ENCODE measurements at regions not wholly inside any gene's neighbourhood (a gene's known extent, or its start where the extent isn't known, plus 50 kb on each side); places are given as distances from the start of the nearest gene placed in this dataset.
"Not testable (repeated sequence)": the region's sequence is repeated elsewhere in the genome, so short reads cannot be mapped to it uniquely, and the experiment has no call there.

GRCh38 chr10:34010228-34010627 is 675.8 kb upstream of the NRP1 start:
- H3K9me3 ChIP-seq (ENCODE audit: control insufficient read depth, low read length); H3K36me3 ChIP-seq (ENCODE audit: control insufficient read depth, insufficient read depth, low read length); H3K4me1 ChIP-seq (ENCODE audit: control insufficient read depth, insufficient read depth, low read length); H3K27me3 ChIP-seq (ENCODE audit: control insufficient read depth, insufficient read depth, low read length); H3K9ac ChIP-seq (ENCODE audit: low read length); H3K4me3 ChIP-seq (ENCODE audit: low read length): not testable (repeated sequence)

GRCh38 chr10:34008656-34009055 is 674.2 kb upstream of the NRP1 start:
- Histone ChIP-seq H3K36me3 (ENCODE audit: control insufficient read depth, insufficient read depth, low read length) (no peaks in the 10 kb centered on the region), H3K27me3 (ENCODE audit: control insufficient read depth, insufficient read depth, low read length) (no peaks in the 10 kb centered on the region), H3K4me3 (ENCODE audit: low read length) (no peak overlapping the region), H3K4me1 (ENCODE audit: control insufficient read depth, insufficient read depth, low read length) (no peaks in the 10 kb centered on the region), H3K9me3 (ENCODE audit: control insufficient read depth, low read length) (no peaks in the 10 kb centered on the region), H3K9ac (ENCODE audit: low read length) (no peak overlapping the region)

- no peaks in the 10 kb centered on the region for H3K36me3 ChIP-seq (ENCODE audit: control insufficient read depth, insufficient read depth, low read length)
- H3K9me3 ChIP-seq (ENCODE audit: control insufficient read depth, low read length): no peaks in the 10 kb centered on the region
- H3K9ac ChIP-seq (ENCODE audit: low read length): no peak overlapping the region
- H3K4me1 ChIP-seq (ENCODE audit: control insufficient read depth, insufficient read depth, low read length): no peaks in the 10 kb centered on the region
- H3K4me3 ChIP-seq (ENCODE audit: low read length): no peak overlapping the region
- no peaks in the 10 kb centered on the region for H3K27me3 ChIP-seq (ENCODE audit: control insufficient read depth, insufficient read depth, low read length)
These were observed 672.0 kb upstream of the NRP1 start for GRCh38 chr10:34006471-34006870.

GRCh38 chr10:34003561-34003960 is 669.1 kb upstream of the NRP1 start:
- Histone ChIP-seq H3K9ac (ENCODE audit: low read length) (no peak overlapping the region), H3K27me3 (ENCODE audit: control insufficient read depth, insufficient read depth, low read length) (no peaks in the 10 kb centered on the region), H3K36me3 (ENCODE audit: control insufficient read depth, insufficient read depth, low read length) (no peaks in the 10 kb centered on the region)

GRCh38 chr10:34002896-34003295 is 668.4 kb upstream of the NRP1 start:
- Histone ChIP-seq H3K27me3 (ENCODE audit: control insufficient read depth, insufficient read depth, low read length) (no peaks in the 10 kb centered on the region), H3K4me3 (ENCODE audit: low read length) (no peak overlapping the region), H3K4me1 (ENCODE audit: control insufficient read depth, insufficient read depth, low read length) (peaks cover 4% of the 10 kb centered on the region), H3K9ac (ENCODE audit: low read length) (no peak overlapping the region), H3K9me3 (ENCODE audit: control insufficient read depth, low read length) (no peaks in the 10 kb centered on the region), H3K36me3 (ENCODE audit: control insufficient read depth, insufficient read depth, low read length) (no peaks in the 10 kb centered on the region)

More at GRCh38 chr10:34003561-34003960, 669.1 kb upstream of the NRP1 start:
- Histone ChIP-seq H3K4me1 (ENCODE audit: control insufficient read depth, insufficient read depth, low read length) (peaks cover 4% of the 10 kb centered on the region), H3K9me3 (ENCODE audit: control insufficient read depth, low read length) (no peaks in the 10 kb centered on the region), H3K4me3 (ENCODE audit: low read length) (no peak overlapping the region)

- Histone ChIP-seq H3K36me3 (ENCODE audit: control insufficient read depth, insufficient read depth, low read length) (no peaks in the 10 kb centered on the region), H3K4me3 (ENCODE audit: low read length) (no peak overlapping the region), H3K9ac (ENCODE audit: low read length) (no peak overlapping the region), H3K27me3 (ENCODE audit: control insufficient read depth, insufficient read depth, low read length) (no peaks in the 10 kb centered on the region), H3K9me3 (ENCODE audit: control insufficient read depth, low read length) (no peaks in the 10 kb centered on the region), H3K4me1 (ENCODE audit: control insufficient read depth, insufficient read depth, low read length) (peaks cover 4% of the 10 kb centered on the region)
These were observed 667.4 kb upstream of the NRP1 start for GRCh38 chr10:34001831-34002230.

- Histone ChIP-seq H3K4me1 (ENCODE audit: control insufficient read depth, insufficient read depth, low read length) (peaks cover 4% of the 10 kb centered on the region), H3K9ac (ENCODE audit: low read length) (no peak overlapping the region), H3K27me3 (ENCODE audit: control insufficient read depth, insufficient read depth, low read length) (no peaks in the 10 kb centered on the region), H3K9me3 (ENCODE audit: control insufficient read depth, low read length) (no peaks in the 10 kb centered on the region), H3K4me3 (ENCODE audit: low read length) (no peak overlapping the region), H3K36me3 (ENCODE audit: control insufficient read depth, insufficient read depth, low read length) (no peaks in the 10 kb centered on the region)
These were observed 666.7 kb upstream of the NRP1 start for GRCh38 chr10:34001087-34001580.

GRCh38 chr10:33993917-33994316 is 659.5 kb upstream of the NRP1 start:
- H3K9ac ChIP-seq (ENCODE audit: low read length): no peak overlapping the region
- no peaks in the 10 kb centered on the region for H3K4me1 ChIP-seq (ENCODE audit: control insufficient read depth, insufficient read depth, low read length)
- no peaks in the 10 kb centered on the region for H3K9me3 ChIP-seq (ENCODE audit: control insufficient read depth, low read length)
- H3K4me3 ChIP-seq (ENCODE audit: low read length): no peak overlapping the region
- no peaks in the 10 kb centered on the region for H3K27me3 ChIP-seq (ENCODE audit: control insufficient read depth, insufficient read depth, low read length)
- no peaks in the 10 kb centered on the region for H3K36me3 ChIP-seq (ENCODE audit: control insufficient read depth, insufficient read depth, low read length)

- Histone ChIP-seq H3K4me1 (ENCODE audit: control insufficient read depth, insufficient read depth, low read length) (no peaks in the 10 kb centered on the region), H3K4me3 (ENCODE audit: low read length) (no peak overlapping the region), H3K36me3 (ENCODE audit: control insufficient read depth, insufficient read depth, low read length) (no peaks in the 10 kb centered on the region), H3K27me3 (ENCODE audit: control insufficient read depth, insufficient read depth, low read length) (no peaks in the 10 kb centered on the region), H3K9me3 (ENCODE audit: control insufficient read depth, low read length) (no peaks in the 10 kb centered on the region), H3K9ac (ENCODE audit: low read length) (no peak overlapping the region)
These were observed 657.5 kb upstream of the NRP1 start for GRCh38 chr10:33991924-33992323.

GRCh38 chr10:33986515-33986914 is 652.0 kb upstream of the NRP1 start:
- Histone ChIP-seq H3K27me3 (ENCODE audit: control insufficient read depth, insufficient read depth, low read length) (no peaks in the 10 kb centered on the region), H3K4me3 (ENCODE audit: low read length) (no peak overlapping the region), H3K9me3 (ENCODE audit: control insufficient read depth, low read length) (no peaks in the 10 kb centered on the region), H3K9ac (ENCODE audit: low read length) (no peak overlapping the region), H3K4me1 (ENCODE audit: control insufficient read depth, insufficient read depth, low read length) (no peaks in the 10 kb centered on the region), H3K36me3 (ENCODE audit: control insufficient read depth, insufficient read depth, low read length) (no peaks in the 10 kb centered on the region)

GRCh38 chr10:33986016-33986415 is 651.5 kb upstream of the NRP1 start:
- H3K36me3 ChIP-seq (ENCODE audit: control insufficient read depth, insufficient read depth, low read length): no peaks in the 10 kb centered on the region
- H3K4me3 ChIP-seq (ENCODE audit: low read length): no peak overlapping the region
- H3K9ac ChIP-seq (ENCODE audit: low read length): no peak overlapping the region

GRCh38 chr10:33982995-33983394 is 648.5 kb upstream of the NRP1 start:
- no peaks in the 10 kb centered on the region for H3K27me3 ChIP-seq (ENCODE audit: control insufficient read depth, insufficient read depth, low read length)
- no peak overlapping the region for H3K9ac ChIP-seq (ENCODE audit: low read length)
- H3K9me3 ChIP-seq (ENCODE audit: control insufficient read depth, low read length): no peaks in the 10 kb centered on the region
- no peaks in the 10 kb centered on the region for H3K4me1 ChIP-seq (ENCODE audit: control insufficient read depth, insufficient read depth, low read length)
- no peaks in the 10 kb centered on the region for H3K36me3 ChIP-seq (ENCODE audit: control insufficient read depth, insufficient read depth, low read length)
- H3K4me3 ChIP-seq (ENCODE audit: low read length): no peak overlapping the region

More at GRCh38 chr10:33986016-33986415, 651.5 kb upstream of the NRP1 start:
- Histone ChIP-seq H3K9me3 (ENCODE audit: control insufficient read depth, low read length) (no peaks in the 10 kb centered on the region), H3K27me3 (ENCODE audit: control insufficient read depth, insufficient read depth, low read length) (no peaks in the 10 kb centered on the region), H3K4me1 (ENCODE audit: control insufficient read depth, insufficient read depth, low read length) (no peaks in the 10 kb centered on the region)

GRCh38 chr10:33981301-33981700 is 646.8 kb upstream of the NRP1 start:
- Histone ChIP-seq H3K4me1 (ENCODE audit: control insufficient read depth, insufficient read depth, low read length) (no peaks in the 10 kb centered on the region), H3K36me3 (ENCODE audit: control insufficient read depth, insufficient read depth, low read length) (no peaks in the 10 kb centered on the region), H3K9ac (ENCODE audit: low read length) (no peak overlapping the region), H3K4me3 (ENCODE audit: low read length) (no peak overlapping the region), H3K9me3 (ENCODE audit: control insufficient read depth, low read length) (no peaks in the 10 kb centered on the region), H3K27me3 (ENCODE audit: control insufficient read depth, insufficient read depth, low read length) (no peaks in the 10 kb centered on the region)

Measured in mucosa of stomach (tissue), 1 donor.